NCI-H2029 (cell line): ENCODE measurements at regions not wholly inside any gene's neighbourhood (a gene's known extent, or its start where the extent isn't known, plus 50 kb on each side); places are given as distances from the start of the nearest gene placed in this dataset.
A peak's percentile ranks its signal among the peaks of the same experiment; 100 is the strongest.

ENCODE experiments used
- DNase-seq: peaks from one replicate; lab custom pipeline; 2025; lab: John Stamatoyannopoulos, UW

DNA sequence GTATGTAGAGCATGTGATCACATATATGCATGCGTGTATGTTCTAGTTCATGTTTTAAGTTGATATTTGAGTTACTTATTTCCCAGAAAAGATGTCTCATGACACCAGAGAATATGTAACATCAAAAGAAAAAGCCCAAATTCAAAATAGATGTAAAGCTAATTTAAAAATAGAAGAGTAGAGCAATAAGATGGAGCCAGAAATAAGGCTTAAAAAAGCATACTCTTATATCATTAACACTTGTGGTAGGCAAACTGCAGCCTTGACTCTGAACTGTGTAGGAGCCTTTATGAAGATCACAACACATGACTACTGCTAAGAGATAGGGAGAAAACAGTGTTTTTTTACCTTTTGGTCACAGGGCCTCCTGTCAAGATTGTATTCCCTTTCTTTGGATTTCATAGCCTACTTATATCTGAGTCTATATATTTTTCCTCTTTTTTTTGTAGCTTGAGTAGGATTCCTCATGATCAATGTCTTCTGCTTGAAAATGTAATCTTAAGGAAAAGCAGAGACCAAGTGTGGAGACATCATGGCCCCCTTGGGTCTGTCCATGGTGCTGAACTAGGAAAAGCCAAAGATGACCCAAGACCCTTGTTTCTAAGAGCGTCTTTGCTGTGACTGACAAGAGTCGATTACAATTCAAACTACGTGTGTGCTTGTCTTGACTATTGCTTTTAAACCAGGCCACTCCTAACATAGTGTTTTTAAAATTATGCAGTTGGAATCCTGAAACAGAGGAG, 390.4 kb downstream of the SHISA9 start:
- DNase-seq: no peak

DNA sequence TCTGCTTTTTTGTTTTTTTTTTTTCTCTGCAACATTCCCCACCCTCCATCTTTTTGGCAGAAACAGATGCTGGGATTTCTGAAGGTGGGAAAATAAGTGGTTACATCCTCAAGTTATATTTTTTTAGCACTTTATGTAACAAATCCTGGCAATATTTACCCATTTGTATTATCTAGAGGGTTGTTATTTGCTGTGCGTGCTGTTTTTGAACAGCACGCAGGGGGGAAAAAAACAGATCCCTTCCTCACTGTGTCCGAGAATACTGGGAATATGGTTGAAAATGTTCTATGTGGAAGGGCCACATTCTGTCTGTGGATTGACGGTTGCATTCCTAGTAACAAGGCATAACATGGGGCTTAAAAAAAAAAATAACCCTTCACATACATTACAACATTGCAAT, 394.8 kb downstream of the SHISA9 start:
- no peak for DNase-seq

DNA sequence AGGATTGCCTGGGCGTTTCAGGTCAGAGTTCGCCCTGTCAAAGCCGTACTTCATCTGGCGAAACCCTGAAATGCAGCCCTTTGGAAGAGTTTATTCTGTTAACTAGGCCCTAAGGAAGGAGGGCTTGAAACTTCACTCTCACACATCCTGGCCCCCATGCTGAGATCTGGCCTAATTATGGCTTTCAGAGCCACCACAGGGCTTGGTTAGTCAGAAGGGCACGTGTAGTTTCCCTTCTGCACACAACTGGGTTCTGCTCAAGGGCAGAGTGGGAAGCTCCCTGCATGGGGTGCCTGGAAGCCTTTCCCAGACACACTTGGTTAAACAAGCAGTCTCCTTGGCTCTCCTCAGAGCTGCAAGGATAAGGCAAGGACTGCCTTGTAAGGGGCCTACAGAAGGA, 397.3 kb downstream of the SHISA9 start:
- DNase-seq: no peak

DNA sequence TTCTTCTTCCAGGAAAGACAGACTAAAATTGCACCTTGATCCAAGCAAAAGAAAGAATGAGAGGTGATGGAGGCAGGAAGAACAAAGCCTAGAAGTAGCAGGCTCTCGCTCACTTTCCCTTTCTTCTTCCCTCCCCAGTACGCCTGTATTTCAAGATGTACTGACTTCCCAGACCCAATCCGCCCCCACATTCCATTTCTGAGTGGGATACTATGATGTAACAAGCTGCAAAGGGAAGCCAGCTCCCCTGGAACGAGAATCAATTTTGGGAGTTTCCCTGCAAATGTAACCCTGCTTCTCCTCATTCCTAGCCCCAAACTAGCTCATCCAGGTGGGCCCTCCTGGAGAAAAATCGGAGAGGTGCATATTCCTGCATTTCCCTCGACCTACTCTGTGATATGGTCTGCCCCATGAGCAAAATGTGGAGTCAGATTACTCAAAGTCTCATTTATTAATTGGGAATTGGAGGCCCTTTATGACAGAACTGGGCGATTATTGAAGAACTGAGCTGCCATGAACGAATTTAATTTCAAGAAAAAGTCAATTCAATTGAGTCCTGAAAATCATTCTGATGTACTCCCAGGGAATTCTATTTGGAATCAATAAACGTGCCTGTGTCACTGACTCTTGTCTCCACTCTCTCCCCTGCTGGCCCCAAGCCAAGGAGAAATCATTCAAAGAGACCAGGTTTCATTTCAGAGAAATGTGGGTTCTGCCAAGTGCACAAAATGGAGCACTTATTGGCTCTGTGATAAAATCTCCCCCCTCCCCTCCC, 398.9 kb downstream of the SHISA9 start:
- no peak for DNase-seq

GRCh38 chr16:13305019-13305755, 403.8 kb downstream of the SHISA9 start:
- no peak for DNase-seq

- no peak for DNase-seq
These were observed 405.0 kb downstream of the SHISA9 start for GRCh38 chr16:13306161-13306995.

DNA sequence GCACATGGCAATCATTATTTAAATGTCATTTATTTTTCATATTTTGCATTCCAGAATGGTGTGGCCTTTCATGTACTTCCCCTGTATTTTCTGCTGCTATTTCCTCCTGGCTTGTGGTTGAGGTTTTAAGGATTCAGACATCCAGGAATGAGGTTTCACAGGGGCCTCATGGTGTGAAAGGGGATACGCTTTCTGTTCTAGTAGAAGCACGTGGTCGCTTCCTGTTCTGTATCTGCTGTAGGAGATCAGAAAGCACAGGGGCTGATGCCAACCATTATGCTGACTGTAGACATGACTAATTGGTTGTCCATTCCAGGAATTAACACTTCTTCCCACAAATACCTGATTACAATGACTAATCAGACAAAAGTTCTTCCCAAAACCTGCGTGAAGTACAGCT, 405.9 kb downstream of the SHISA9 start:
- DNase-seq: no peak

DNA sequence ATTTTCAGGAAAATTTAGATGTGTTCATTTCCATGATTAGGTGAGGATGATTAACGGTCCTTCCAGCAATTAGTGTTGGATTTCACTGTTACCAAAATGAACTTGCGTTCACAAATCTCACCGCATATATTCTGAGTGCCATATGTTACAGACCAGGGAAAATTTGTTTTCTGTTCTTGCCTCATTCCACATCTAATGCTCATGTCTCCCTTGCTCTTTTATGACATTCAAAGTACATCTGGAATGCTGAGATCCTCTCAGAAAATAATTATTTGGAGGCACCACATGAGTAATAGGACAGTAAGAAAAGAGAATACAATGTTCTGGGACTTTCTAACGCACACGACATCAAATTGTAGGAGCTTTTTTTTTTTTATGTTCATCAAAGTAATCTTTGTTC, 406.5 kb downstream of the SHISA9 start:
- no peak for DNase-seq

GRCh38 chr16:13312063-13312462, 410.7 kb downstream of the SHISA9 start:
- DNase-seq: no peak

GRCh38 chr16:13313351-13313750, 412.0 kb downstream of the SHISA9 start:
- no peak for DNase-seq

DNA sequence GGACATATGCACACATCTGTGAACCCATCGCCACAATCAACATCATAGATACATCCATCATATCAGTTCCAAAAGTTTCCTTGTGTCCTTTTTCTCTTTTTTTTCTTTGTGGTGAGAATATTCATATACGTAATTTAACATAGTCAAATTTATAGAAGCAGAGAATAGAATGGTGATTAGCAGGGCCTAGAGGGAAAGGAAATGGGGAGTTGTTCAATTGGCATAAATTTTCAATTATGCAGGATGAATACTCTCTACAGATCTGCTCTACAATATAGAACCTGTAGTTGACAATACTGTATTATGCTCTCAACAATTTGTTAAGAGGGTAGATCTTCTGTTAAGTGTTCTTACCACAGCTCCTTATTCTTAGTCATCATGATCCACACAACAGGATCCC, 413.2 kb downstream of the SHISA9 start:
- no peak for DNase-seq

DNA sequence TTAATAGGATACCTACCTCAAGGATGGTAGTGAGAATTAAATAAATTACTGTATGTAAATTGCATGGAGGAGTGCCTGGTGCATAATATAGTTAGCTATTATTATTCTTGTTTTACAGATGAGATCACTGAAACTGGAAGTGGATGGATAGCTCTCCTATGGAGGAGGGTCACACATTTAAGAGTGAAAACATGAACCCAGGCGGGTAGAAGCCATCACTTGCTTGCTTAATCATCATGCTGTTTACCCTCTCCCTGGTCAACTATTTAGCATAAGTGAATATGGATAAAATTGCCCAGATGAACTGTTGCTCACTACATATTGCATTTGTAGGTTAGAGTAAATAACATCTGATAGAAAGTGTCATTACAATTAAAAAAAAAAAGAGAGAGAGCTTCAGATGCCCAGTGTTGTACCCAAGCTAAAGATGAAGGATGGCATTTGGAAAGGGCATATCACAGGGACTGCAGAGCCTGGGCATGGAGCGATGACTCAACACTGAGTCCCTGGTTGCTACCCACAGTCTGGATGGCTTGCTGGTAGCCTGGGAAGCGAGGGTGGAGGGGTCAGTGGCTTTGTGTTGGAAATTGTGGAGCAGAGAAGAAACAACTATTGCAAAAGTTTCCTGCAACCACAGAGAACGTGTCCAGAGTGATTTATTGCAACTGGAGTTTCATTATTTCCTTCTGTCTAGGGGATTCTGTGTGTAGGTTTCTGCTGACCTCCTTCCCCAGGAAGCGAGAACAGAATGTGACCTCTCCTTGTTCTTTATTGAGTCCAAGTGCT, 414.4 kb downstream of the SHISA9 start:
- no peak for DNase-seq

DNA sequence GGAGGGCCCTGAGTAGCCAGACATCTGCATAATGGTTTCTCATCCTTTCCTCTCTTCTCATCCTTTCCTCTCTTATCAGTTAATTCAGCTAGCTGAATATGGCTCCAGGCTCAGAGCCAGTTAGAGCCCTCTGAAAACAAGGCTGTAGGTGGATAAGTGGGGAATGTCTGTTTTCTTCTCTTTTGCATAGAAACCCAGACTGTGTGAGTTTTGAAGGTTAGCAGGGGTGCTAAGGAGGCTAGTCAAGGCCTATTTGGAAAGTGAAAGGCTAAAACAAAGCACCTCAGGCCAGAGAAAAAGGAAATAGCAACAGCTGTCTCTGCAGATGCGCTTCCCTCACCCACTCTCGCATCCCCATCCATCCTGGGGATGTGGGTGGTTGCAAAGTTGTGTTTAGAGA, 420.9 kb downstream of the SHISA9 start:
- DNase-seq: no peak

GRCh38 chr16:13324851-13325250, 423.5 kb downstream of the SHISA9 start:
- no peak for DNase-seq

DNA sequence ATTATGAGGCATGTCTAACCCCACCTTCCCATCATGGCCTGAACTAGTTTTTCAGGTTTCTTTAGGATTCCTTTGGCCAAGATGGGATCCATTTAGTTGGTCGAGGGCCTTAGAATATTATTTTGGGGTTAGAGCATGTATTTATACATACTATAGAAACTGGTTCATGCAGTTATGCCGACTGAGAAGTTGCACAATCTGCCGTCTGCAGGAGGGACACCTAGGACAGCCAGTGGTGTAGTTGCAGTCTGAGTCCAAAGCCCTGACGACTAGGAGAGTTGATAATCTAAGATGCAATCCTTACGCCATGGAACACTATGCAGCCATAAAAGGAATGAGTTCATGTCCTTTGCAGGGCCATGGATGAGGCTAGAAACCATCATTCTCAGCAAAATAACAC, 424.0 kb downstream of the SHISA9 start:
- DNase-seq: no peak

DNA sequence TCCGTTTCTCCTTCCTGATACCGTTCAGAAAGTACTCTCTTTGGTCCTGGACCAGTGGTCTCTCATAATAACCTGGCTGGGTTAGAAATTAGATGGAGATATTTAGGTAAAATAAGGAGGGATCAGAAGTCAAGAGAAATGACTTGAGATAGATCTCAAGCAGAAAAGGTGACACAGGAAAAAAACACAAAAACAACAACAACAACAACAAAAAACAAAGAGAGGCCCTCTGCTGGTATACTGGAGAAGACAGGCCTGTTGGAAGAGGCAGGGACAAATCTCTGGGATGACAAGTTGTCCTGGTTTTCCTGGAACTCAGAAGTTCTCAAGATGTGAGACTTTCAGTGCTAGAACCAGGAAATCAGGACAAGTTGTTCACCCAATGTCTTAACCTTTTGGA, 430.5 kb downstream of the SHISA9 start:
- DNase-seq: no peak

DNA sequence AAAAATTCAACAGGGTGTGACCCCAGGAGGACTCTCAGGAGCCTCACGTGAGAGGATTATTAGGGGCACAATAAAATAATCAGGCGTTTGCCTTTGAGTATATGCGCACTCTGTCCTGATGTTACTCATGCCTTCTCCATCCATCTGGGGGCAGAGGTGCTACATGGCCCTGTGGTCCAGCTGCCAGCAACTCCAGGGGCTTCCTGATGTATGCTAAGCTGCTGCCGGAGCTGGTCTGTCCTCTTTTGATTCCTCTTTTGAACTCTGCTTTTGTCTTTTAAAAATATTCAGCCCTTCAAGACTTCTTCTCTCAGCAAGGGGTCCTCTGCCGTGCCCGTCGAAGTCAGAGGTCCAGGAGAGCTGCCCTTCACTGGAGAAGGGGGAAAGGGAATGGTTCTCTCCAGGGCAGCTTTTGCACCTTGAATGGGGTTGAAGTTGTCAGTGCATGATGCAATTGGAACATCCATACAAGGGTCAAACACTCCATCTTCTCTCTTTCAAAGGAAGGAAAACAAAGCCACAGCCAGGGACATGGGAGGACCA, 431.4 kb downstream of the SHISA9 start:
- DNase-seq: peak; percentile 46

DNA sequence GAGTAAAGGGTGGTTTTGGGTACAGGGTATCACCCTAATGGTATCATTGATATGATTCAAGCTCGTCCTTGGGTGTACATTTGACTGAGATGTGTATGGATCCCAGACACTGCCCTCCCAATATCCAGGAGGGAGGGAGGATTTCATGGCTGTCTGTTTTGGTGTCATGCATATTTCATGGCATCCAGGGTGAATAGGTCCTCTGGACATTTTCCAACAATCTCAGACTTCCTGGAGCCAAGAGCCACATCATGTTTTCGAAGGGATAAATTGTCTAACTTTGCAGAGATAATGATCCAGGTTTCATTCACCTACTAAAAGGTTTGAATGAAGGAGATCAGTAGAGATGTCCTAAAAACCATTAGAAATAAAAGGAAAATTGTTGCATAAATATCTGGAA, 431.9 kb downstream of the SHISA9 start:
- DNase-seq: peak; percentile 41

DNA sequence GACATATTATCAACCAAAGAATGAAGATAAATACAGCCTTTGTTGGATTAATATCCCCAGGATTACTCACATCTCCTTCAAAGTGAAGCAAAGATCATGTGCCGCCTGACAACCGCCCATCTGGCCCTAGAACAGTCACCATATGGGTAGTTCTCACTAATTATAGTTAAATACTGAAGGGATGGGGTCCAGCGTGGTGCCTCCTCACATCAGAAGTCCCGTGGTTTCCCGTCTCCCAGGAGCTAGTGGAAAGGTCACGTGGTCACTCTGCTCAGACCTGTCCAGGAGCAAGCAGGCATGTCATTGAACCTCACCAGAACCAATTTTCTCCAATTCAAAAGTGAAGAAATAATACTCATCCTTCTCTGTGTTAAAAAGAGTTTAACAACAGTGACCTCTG, 434.5 kb downstream of the SHISA9 start:
- no peak for DNase-seq

DNA sequence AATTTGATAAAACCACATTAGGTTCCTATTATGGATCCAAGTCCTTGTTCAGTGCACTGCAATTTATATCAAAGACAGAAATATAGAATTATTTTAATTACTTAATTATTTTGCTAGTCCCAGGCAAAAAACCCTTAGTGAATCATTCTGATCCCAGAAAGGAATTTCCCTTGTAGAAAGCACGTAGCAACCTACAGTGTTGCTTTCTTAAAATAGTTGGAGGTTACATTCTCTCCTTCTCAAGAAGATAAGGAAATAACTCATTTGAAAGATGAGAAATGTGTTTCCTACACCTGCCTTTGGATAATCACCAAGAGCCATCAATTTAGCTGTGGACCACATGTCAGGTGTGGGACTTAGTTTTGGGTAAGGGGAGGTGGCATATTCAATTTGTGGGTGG, 434.9 kb downstream of the SHISA9 start:
- no peak for DNase-seq
